CD14-positive monocyte (primary cell): ENCODE measurements at regions not wholly inside any gene's neighbourhood (a gene's known extent, or its start where the extent isn't known, plus 50 kb on each side); places are given as distances from the start of the nearest gene placed in this dataset.
A peak's percentile ranks its signal among the peaks of the same experiment; 100 is the strongest.

Experiments
- DNase-seq, 3 donors: peaks; one replicate each; pipeline ENCODE4 v3.0.0-alpha.2; 2011 to 2022
- H2AFZ ChIP-seq: 2 replicates; pipeline ENCODE4 v1.6.0; 2012; ENCODE audit warnings: mild to moderate bottlenecking, low read depth, low read length, inconsistent platforms; ENCODE audit not compliant: insufficient read depth, poor library complexity, severe bottlenecking
- H3K27ac ChIP-seq, 2 donors: 1 replicate in 1 of 2; 2 replicates in 1 of 2; pipeline ENCODE4 v1.5.1; 2012 to 2013; ENCODE audit warnings: low read length in 2 of 2, control low read depth in 1 of 2, inconsistent platforms in 1 of 2, low read depth in 1 of 2, mild to moderate bottlenecking in 1 of 2
- H3K27me3 ChIP-seq, 2 donors: one replicate each; pipeline versions ENCODE4 v1.6.0 to v1.6.1; 2011 to 2013; ENCODE audit warnings: low read length in 2 of 2; ENCODE audit not compliant: control insufficient read depth in 2 of 2, insufficient read depth in 2 of 2
- H3K36me3 ChIP-seq, 2 donors: replicated peaks in 1 of 2; 1 replicate in 1 of 2; 2 replicates in 1 of 2; pipeline versions ENCODE4 v1.5.1 to v1.6.1; 2012 to 2013; ENCODE audit warnings: low read length in 2 of 2, control low read depth in 1 of 2, inconsistent platforms in 1 of 2, mild to moderate bottlenecking in 1 of 2; ENCODE audit not compliant: insufficient read depth in 2 of 2, control insufficient read depth in 1 of 2
- H3K4me1 ChIP-seq, 2 donors: 1 replicate in 1 of 2; 2 replicates in 1 of 2; pipeline versions ENCODE4 v1.5.1 to v1.6.1; 2012 to 2013; ENCODE audit warnings: low read length in 2 of 2, control low read depth in 1 of 2, inconsistent platforms in 1 of 2, mild to moderate bottlenecking in 1 of 2, moderate library complexity in 1 of 2; ENCODE audit not compliant: insufficient read depth in 2 of 2, control insufficient read depth in 1 of 2
- H3K4me2 ChIP-seq: replicated peaks from 2 replicates; pipeline ENCODE3; 2012; ENCODE audit warnings: low read length, moderate library complexity, mild to moderate bottlenecking; ENCODE audit not compliant: poor library complexity, severe bottlenecking; ENCODE audit errors: extremely low read depth
- H3K4me3 ChIP-seq, 3 experiments: fragments of 200-600 bp in 1 of 3; sonication (generic) in 1 of 3; replicated peaks in 1 of 3; 1 replicate in 2 of 3; 2 replicates in 1 of 3; pipeline ENCODE4 v1.5.1; 2011 to 2013; ENCODE audit warnings: low read length in 3 of 3, mild to moderate bottlenecking in 3 of 3, control low read depth in 2 of 3, low read depth in 2 of 3, inconsistent platforms in 1 of 3, moderate library complexity in 1 of 3
- H3K79me2 ChIP-seq: 2 replicates; pipeline ENCODE4 v1.6.0; 2012; ENCODE audit warnings: mild to moderate bottlenecking, control low read depth, inconsistent platforms, low read length, moderate library complexity; ENCODE audit not compliant: insufficient read depth
- H3K9ac ChIP-seq: 2 replicates; pipeline ENCODE4 v1.6.0; 2017; ENCODE audit warnings: low read length, mild to moderate bottlenecking; ENCODE audit not compliant: insufficient read depth, poor library complexity, severe bottlenecking
- H3K9me3 ChIP-seq, 2 donors: replicated peaks in 1 of 2; 1 replicate in 1 of 2; 2 replicates in 1 of 2; pipeline versions ENCODE4 v1.5.1 to v1.6.1; 2012 to 2013; ENCODE audit warnings: low read length in 2 of 2, control low read depth in 1 of 2; ENCODE audit not compliant: control insufficient read depth in 1 of 2, insufficient read depth in 1 of 2
- H4K20me1 ChIP-seq: 2 replicates; pipeline ENCODE4 v1.6.0; 2012; ENCODE audit warnings: mild to moderate bottlenecking, low read length, control low read depth, moderate library complexity; ENCODE audit not compliant: insufficient read depth
- H3K27ac Mint-ChIP-seq, 7 donors: one replicate each; pipeline ENCODE4 v1.8.0; 2020; ENCODE audit warnings: mild to moderate bottlenecking in 7 of 7, mixed read lengths in 7 of 7, moderate library complexity in 6 of 7, inconsistent platforms in 2 of 7
- H3K27me3 Mint-ChIP-seq, 3 donors: one replicate each; pipeline ENCODE4 v1.8.0; 2021 to 2022; ENCODE audit warnings: low read depth in 3 of 3, mild to moderate bottlenecking in 3 of 3, mixed read lengths in 3 of 3, moderate library complexity in 3 of 3, inconsistent platforms in 1 of 3
- H3K36me3 Mint-ChIP-seq, 2 donors: one replicate each; pipeline ENCODE4 v1.8.0; 2020; ENCODE audit warnings: mixed read lengths in 2 of 2, inconsistent platforms in 1 of 2, mild to moderate bottlenecking in 1 of 2
- H3K4me1 Mint-ChIP-seq: one replicate; pipeline ENCODE4 v1.8.0; 2020; ENCODE audit warnings: mild to moderate bottlenecking, mixed read lengths
- H3K4me3 Mint-ChIP-seq, 2 donors: one replicate each; pipeline ENCODE4 v1.8.0; 2020; ENCODE audit warnings: mild to moderate bottlenecking in 2 of 2, mixed read lengths in 2 of 2, moderate library complexity in 1 of 2
- H3K9me3 Mint-ChIP-seq, 7 donors: one replicate each; pipeline ENCODE4 v1.8.0; 2020 to 2022; ENCODE audit warnings: mixed read lengths in 7 of 7, mild to moderate bottlenecking in 6 of 7, moderate library complexity in 6 of 7, inconsistent platforms in 2 of 7
- WGBS: methylation state at CpG from one replicate; pipeline ENCODE4 v1.1.5; 2013; ENCODE audit warnings: missing lambda C conversion rate; ENCODE audit not compliant: insufficient coverage; 5-methylcytosine and 5-hydroxymethylcytosine counted together
- intact Hi-C, 2 donors: fragments of 100-400 bp; cut with micrococcal nuclease; formaldehyde crosslinking; loops; one replicate each; pipeline versions ENCODE4 v1.15.0 to v1.15.1; 2023
- TF ChIP-seq, protein P1 (sequence below): fragments of 200-600 bp; IDR thresholded peaks from one replicate; pipeline ENCODE4 v1.8.0; 2022; ENCODE audit warnings: antibody characterized with exemption, mild to moderate bottlenecking

DNA sequence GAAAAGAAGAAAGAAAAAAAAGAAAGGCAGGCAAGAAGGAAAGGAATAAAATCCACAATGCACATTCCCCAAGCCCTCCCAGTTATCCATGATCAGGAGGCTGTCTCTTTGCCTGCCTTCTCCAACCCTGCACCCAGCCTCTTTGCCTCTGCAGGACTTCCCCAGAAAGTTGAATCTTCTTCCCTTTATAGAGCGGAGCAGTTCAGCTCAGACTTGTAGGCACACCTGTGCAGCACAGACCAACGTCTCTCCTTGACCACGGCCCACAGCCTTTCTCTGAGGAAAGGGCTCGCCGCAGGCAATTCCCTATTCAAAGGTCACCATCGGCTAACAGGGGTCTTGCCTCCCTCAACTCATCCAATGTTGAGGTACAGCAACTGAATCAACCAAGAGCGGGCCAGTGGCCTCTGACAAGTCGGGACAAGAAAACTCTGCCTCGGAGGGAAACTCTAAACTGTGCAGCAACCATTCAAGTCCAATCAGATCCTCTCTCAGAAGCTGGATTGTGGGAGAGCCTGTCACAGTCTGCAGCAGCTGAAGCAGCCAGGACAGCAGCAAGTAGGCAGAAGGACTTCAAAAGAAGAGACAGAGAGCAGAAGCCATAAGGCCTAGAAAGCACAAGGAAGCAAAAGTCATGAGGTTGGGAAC, 529.2 kb upstream of the JARID2 start:
- H2AFZ ChIP-seq: peak overlapping the region; percentile 23
- 58% methylated on average over 7 of the region's 9 CpGs for WGBS
- peaks cover 54 to 56% of the 10 kb centered on the region in 2 donors for H3K4me1 ChIP-seq
- peaks cover 6 to 10% of the 10 kb centered on the region in 2 donors for H3K36me3 Mint-ChIP-seq
- H3K27me3 Mint-ChIP-seq: peaks cover 0 to 4% (median 3%) of the 10 kb centered on the region in 3 donors
- peaks cover 75% of the 10 kb centered on the region for H3K4me1 Mint-ChIP-seq
- TF ChIP-seq, protein P1, sequence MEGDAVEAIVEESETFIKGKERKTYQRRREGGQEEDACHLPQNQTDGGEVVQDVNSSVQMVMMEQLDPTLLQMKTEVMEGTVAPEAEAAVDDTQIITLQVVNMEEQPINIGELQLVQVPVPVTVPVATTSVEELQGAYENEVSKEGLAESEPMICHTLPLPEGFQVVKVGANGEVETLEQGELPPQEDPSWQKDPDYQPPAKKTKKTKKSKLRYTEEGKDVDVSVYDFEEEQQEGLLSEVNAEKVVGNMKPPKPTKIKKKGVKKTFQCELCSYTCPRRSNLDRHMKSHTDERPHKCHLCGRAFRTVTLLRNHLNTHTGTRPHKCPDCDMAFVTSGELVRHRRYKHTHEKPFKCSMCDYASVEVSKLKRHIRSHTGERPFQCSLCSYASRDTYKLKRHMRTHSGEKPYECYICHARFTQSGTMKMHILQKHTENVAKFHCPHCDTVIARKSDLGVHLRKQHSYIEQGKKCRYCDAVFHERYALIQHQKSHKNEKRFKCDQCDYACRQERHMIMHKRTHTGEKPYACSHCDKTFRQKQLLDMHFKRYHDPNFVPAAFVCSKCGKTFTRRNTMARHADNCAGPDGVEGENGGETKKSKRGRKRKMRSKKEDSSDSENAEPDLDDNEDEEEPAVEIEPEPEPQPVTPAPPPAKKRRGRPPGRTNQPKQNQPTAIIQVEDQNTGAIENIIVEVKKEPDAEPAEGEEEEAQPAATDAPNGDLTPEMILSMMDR: no peak
- no peak overlapping the region for H3K9ac ChIP-seq
- H3K9me3 ChIP-seq: no peaks in the 10 kb centered on the region
- H3K4me2 ChIP-seq: no peak overlapping the region
- H3K4me3 Mint-ChIP-seq: no peak overlapping the region
- H3K4me3 ChIP-seq: no peak overlapping the region
- H3K36me3 ChIP-seq: no peaks in the 10 kb centered on the region
- H4K20me1 ChIP-seq: no peaks in the 10 kb centered on the region
- intact Hi-C loops: loop anchor here in 1 of 2 donors (10.0 kb wide), 1 partner anchor 442 kb away; no protein-coding TSS in a partner anchor
- H3K27ac Mint-ChIP-seq: peak overlapping the region; percentile 19 to 82 (median 75)
- no peak for DNase-seq
- no peaks in the 10 kb centered on the region for H3K27me3 ChIP-seq
- peak overlapping the region; percentile 16 to 46 for H3K27ac ChIP-seq
- no peaks in the 10 kb centered on the region for H3K79me2 ChIP-seq
- peaks cover 0 to 5% (median 2%) of the 10 kb centered on the region in 7 donors for H3K9me3 Mint-ChIP-seq

GRCh38 chr6:14717307-14717706, 528.6 kb upstream of the JARID2 start:
- Histone ChIP-seq H3K36me3 (no peaks in the 10 kb centered on the region), H3K79me2 (no peaks in the 10 kb centered on the region), H3K4me1 (peaks cover 56 to 59% of the 10 kb centered on the region in 2 donors), H3K4me3 (no peak overlapping the region), H3K4me2 (no peak overlapping the region), H4K20me1 (no peaks in the 10 kb centered on the region), H3K9me3 (no peaks in the 10 kb centered on the region), H3K27me3 (no peaks in the 10 kb centered on the region), H2AFZ (no peak overlapping the region), H3K9ac (no peak overlapping the region), H3K27ac (peak overlapping the region; percentile 1 to 46)
- Mint-ChIP-seq H3K4me1 (peaks cover 77% of the 10 kb centered on the region), H3K27ac (peak overlapping the region; percentile 18 to 82 (median 75)), H3K36me3 (peaks cover 6 to 10% of the 10 kb centered on the region in 2 donors), H3K4me3 (no peak overlapping the region), H3K27me3 (peaks cover 0 to 4% (median 3%) of the 10 kb centered on the region in 3 donors), H3K9me3 (peaks cover 0 to 5% (median 2%) of the 10 kb centered on the region in 7 donors)
- TF ChIP-seq, protein P1: no peak
- 69% methylated on average over 3 of the region's 3 CpGs for WGBS
- intact Hi-C loops: loop anchor here in 1 of 2 donors (10.0 kb wide), 1 partner anchor 443 kb away; no protein-coding TSS in a partner anchor
- peak in 1 of 3 donors; percentile 39 for DNase-seq
